IMR-90 (cell line): ENCODE measurements at regions not wholly inside any gene's neighbourhood (a gene's known extent, or its start where the extent isn't known, plus 50 kb on each side); places are given as distances from the start of the nearest gene placed in this dataset.

Experiments used
- ATAC-seq: fragments of 200-7000 bp; cut with Tn5 transposase; 2 replicates; pipeline ENCODE4 v1.9.1; 2020; ENCODE audit warnings: low read depth, mild to moderate bottlenecking, moderate library complexity
- BruUV-seq: library from RNA; stranded (reverse); fragments of 400-500 nt; replicated peaks from 2 replicates; lab custom pipeline; 2021; lab: Mats Ljungman, UMichigan
- CTCF ChIA-PET: fragments of 300-600 bp; formaldehyde crosslinking; extraction: SDS; loops from one replicate; lab custom pipeline; 2021; ENCODE audit warnings: antibody characterized with exemption; lab: Yijun Ruan, JAX
- POLR2A ChIA-PET: fragments of 300-600 bp; sonication (Branson Sonifier 250); formaldehyde crosslinking; loops from one replicate; lab custom pipeline; 2022; ENCODE audit warnings: antibody characterized with exemption; ENCODE audit not compliant: unreplicated experiment; lab: Charles Lee
- DNase-seq: peaks from one replicate; pipeline ENCODE4 v3.0.0; 2013
- H2AFZ ChIP-seq: replicated peaks from 2 replicates; pipeline ENCODE3; 2013; ENCODE audit warnings: low read length, mild to moderate bottlenecking; ENCODE audit not compliant: poor library complexity
- H2AK5ac ChIP-seq: 2 replicates; pipeline ENCODE4 v1.6.1; 2013; ENCODE audit warnings: low read depth, low read length, inconsistent platforms
- H2AK9ac ChIP-seq: replicated peaks from 2 replicates; pipeline ENCODE3; 2013; ENCODE audit warnings: mild to moderate bottlenecking, low read depth, low read length, moderate library complexity; ENCODE audit not compliant: poor library complexity
- H2BK120ac ChIP-seq: 2 replicates; pipeline ENCODE4 v1.6.1; 2013; ENCODE audit warnings: low read depth, low read length, inconsistent platforms
- H2BK15ac ChIP-seq: 3 replicates; pipeline ENCODE4 v1.6.1; 2013; ENCODE audit warnings: low read depth, low read length, inconsistent platforms
- H2BK20ac ChIP-seq: 2 replicates; pipeline ENCODE4 v1.6.1; 2013; ENCODE audit warnings: low read depth, mild to moderate bottlenecking, inconsistent platforms, low read length, moderate library complexity
- H2BK5ac ChIP-seq: 2 replicates; pipeline ENCODE4 v1.6.1; 2013; ENCODE audit warnings: mild to moderate bottlenecking, low read depth, low read length, inconsistent platforms; ENCODE audit not compliant: poor library complexity, severe bottlenecking
- H3K14ac ChIP-seq: replicated peaks from 2 replicates; pipeline ENCODE4 v1.6.1; 2013; ENCODE audit warnings: low read depth, low read length, inconsistent platforms
- H3K18ac ChIP-seq: 2 replicates; pipeline ENCODE4 v1.6.1; 2013; ENCODE audit warnings: low read depth, low read length, control low read depth
- H3K23ac ChIP-seq: 2 replicates; pipeline ENCODE4 v1.6.1; 2013; ENCODE audit warnings: low read depth, low read length, inconsistent platforms
- H3K27ac ChIP-seq: 2 replicates; pipeline ENCODE4 v1.5.1; 2013; ENCODE audit warnings: mild to moderate bottlenecking, control low read depth, low read length; ENCODE audit not compliant: insufficient read depth
- H3K27me3 ChIP-seq: 2 replicates; pipeline ENCODE4 v1.6.1; 2013; ENCODE audit warnings: low read length; ENCODE audit not compliant: control insufficient read depth, insufficient read depth
- H3K36me3 ChIP-seq: 2 replicates; pipeline ENCODE4 v1.6.1; 2013; ENCODE audit warnings: low read length, mixed read lengths; ENCODE audit not compliant: control insufficient read depth, insufficient read depth
- H3K4ac ChIP-seq: 2 replicates; pipeline ENCODE4 v1.6.1; 2013; ENCODE audit warnings: low read depth, low read length, inconsistent platforms
- H3K4me1 ChIP-seq: 2 replicates; pipeline ENCODE4 v1.6.1; 2013; ENCODE audit warnings: low read length, mixed read lengths; ENCODE audit not compliant: control insufficient read depth, insufficient read depth
- H3K4me2 ChIP-seq: 2 replicates; pipeline ENCODE4 v1.6.1; 2013; ENCODE audit warnings: low read depth, mild to moderate bottlenecking, control low read depth, low read length, moderate library complexity
- H3K4me3 ChIP-seq: 2 replicates; pipeline ENCODE4 v1.5.1; 2013; ENCODE audit warnings: low read depth, mild to moderate bottlenecking, control low read depth, low read length, moderate library complexity; ENCODE audit not compliant: insufficient read depth
- H3K56ac ChIP-seq: 2 replicates; pipeline ENCODE4 v1.6.1; 2013; ENCODE audit warnings: low read length, inconsistent platforms; ENCODE audit not compliant: insufficient read depth; ENCODE audit errors: extremely low read depth
- H3K79me1 ChIP-seq, 2 experiments: 2 replicates each; pipeline ENCODE4 v1.6.1; 2013; ENCODE audit warnings: low read length in 2 of 2, inconsistent platforms in 1 of 2, low read depth in 1 of 2
- H3K9ac ChIP-seq: 2 replicates; pipeline ENCODE4 v1.6.1; 2013; ENCODE audit warnings: low read depth, low read length, control low read depth
- H3K9me1 ChIP-seq: 2 replicates; pipeline ENCODE4 v1.6.1; 2013; ENCODE audit warnings: low read length, inconsistent platforms; ENCODE audit not compliant: insufficient read depth
- H3K9me3 ChIP-seq: 2 replicates; pipeline ENCODE4 v1.6.1; 2013; ENCODE audit warnings: low read length; ENCODE audit not compliant: control insufficient read depth, insufficient read depth
- H4K20me1 ChIP-seq: 2 replicates; pipeline ENCODE4 v1.6.1; 2013; ENCODE audit warnings: low read length, inconsistent platforms; ENCODE audit not compliant: insufficient read depth
- H4K5ac ChIP-seq: 2 replicates; pipeline ENCODE4 v1.6.1; 2013; ENCODE audit warnings: mild to moderate bottlenecking, low read depth, low read length, control low read depth
- H4K8ac ChIP-seq, 2 experiments: 2 replicates each; pipeline ENCODE4 v1.6.1; 2013; ENCODE audit warnings: low read depth in 2 of 2, low read length in 2 of 2, control low read depth in 1 of 2, inconsistent platforms in 1 of 2
- H4K91ac ChIP-seq: 2 replicates; pipeline ENCODE4 v1.6.1; 2013; ENCODE audit warnings: low read depth, low read length, inconsistent platforms; ENCODE audit not compliant: insufficient read depth
- CEBPB ChIP-seq: IDR thresholded peaks from 2 replicates; pipeline ENCODE4 v1.6.1; 2012; ENCODE audit warnings: low read depth, low read length, improper control_type of control experiment
- CHD1 ChIP-seq: IDR thresholded peaks from 2 replicates; pipeline ENCODE4 v1.6.1; 2012; ENCODE audit warnings: low read depth, low read length, improper control_type of control experiment
- FOS ChIP-seq: fragments of 150-350 bp; IDR thresholded peaks from 2 replicates; pipeline ENCODE4 v1.6.1; 2016; ENCODE audit warnings: low read depth, low read length
- MAFK ChIP-seq: IDR thresholded peaks from 2 replicates; pipeline ENCODE4 v1.6.1; 2012; ENCODE audit warnings: low read depth, low read length, improper control_type of control experiment
- MAZ ChIP-seq: IDR thresholded peaks from 2 replicates; pipeline ENCODE4 v1.6.1; 2012; ENCODE audit warnings: low read depth, mild to moderate bottlenecking, low read length, improper control_type of control experiment, moderate library complexity, borderline replicate concordance
- MXI1 ChIP-seq: IDR thresholded peaks from 2 replicates; pipeline ENCODE4 v1.6.1; 2012; ENCODE audit warnings: low read depth, mild to moderate bottlenecking, low read length, moderate library complexity, borderline replicate concordance
- POLR2A ChIP-seq: IDR thresholded peaks from 2 replicates; pipeline ENCODE4 v1.6.1; 2012; ENCODE audit warnings: mild to moderate bottlenecking, low read depth, low read length
- RCOR1 ChIP-seq: IDR thresholded peaks from 2 replicates; pipeline ENCODE4 v1.6.1; 2012; ENCODE audit warnings: mild to moderate bottlenecking, low read length, improper control_type of control experiment; ENCODE audit not compliant: insufficient replicate concordance
- WGBS, 2 experiments: methylation state at CpG; one replicate each; pipeline versions ENCODE4 v1.1.5 to v1.1.7; 2013; ENCODE audit warnings: missing lambda C conversion rate in 2 of 2; ENCODE audit not compliant: insufficient read length in 1 of 2; ENCODE audit errors: extremely low coverage in 2 of 2; 5-methylcytosine and 5-hydroxymethylcytosine counted together
- dilution Hi-C: fragments of 300-500 bp; cut with HindIII; formaldehyde crosslinking; loops from one replicate; pipeline ENCODE4 v1.14.3; 2018; ENCODE audit warnings: low sequenced_read_pairs; ENCODE audit not compliant: unreplicated experiment
- in situ Hi-C: fragments of 300-500 bp; cut with MboI; formaldehyde crosslinking; loops from 3 replicates; pipeline ENCODE4 v1.14.3; 2019; ENCODE audit warnings: low sequenced_read_pairs, inconsistent platforms, mixed read lengths
- intact Hi-C: fragments of 100-400 bp; cut with micrococcal nuclease; formaldehyde crosslinking; loops from 2 replicates; pipeline ENCODE4 v1.10.0; 2022

DNA sequence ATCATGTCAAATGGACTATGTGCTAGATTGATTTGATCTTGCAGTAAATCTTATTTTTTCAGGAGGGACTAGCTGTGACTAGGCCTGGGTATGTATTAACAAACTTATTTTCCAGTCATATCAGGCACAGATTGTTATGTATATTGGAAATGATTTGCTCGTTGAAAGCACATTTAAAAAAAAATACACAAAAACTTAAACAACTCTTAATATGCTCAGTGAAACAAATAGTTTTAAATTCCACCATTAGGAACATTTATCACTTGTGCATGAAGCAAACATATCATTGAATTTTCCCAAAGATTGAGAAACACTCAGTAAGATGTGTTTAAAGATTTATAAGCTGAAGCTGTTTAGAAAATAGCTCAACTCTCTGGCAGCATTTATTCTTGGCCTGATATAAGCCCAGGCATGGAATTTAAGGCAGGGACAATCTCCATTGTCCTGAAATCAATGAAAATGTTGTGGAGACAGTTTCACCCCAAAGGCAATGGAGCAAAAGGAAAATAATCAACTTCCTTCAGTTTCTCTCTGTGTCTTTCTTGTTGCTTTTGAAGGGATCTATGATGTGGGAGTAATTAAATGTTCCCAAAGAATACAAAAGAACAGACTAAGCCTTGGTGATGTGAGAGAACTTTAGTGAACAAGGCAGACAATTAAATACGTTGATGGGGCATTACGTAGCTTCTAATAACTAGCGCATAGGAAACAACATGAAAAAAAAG is 250.3 kb downstream of the GPR37 start:
- no peak overlapping the region for H3K14ac ChIP-seq
- WGBS, 2 experiments: no CpG with 5 or more reads among the region's 4 CpGs
- no peak overlapping the region for H3K27ac ChIP-seq
- no peaks in the 10 kb centered on the region for H3K9me3 ChIP-seq
- TF ChIP-seq FOS (no peak), MAFK (no peak), MAZ (no peak), RCOR1 (no peak), CEBPB (no peak), MXI1 (no peak), POLR2A (no peak), CHD1 (no peak)
- no peak overlapping the region for H3K56ac ChIP-seq
- no peaks in the 10 kb centered on the region for H3K36me3 ChIP-seq
- H3K9me1 ChIP-seq: 0 out of 2 replicates have a peak, but pooled peaks cover 2% of the 10 kb centered on the region
- H3K23ac ChIP-seq: no peak overlapping the region
- no peak overlapping the region for H4K8ac ChIP-seq
- ChIA-PET POLR2A (no interaction called here), CTCF (interaction anchor here (0.9 kb wide), 1 partner anchor 30 kb away, joined by 4 read pairs; no protein-coding TSS in a partner anchor)
- no peak overlapping the region for H2AFZ ChIP-seq
- no peak overlapping the region for H3K4me2 ChIP-seq
- H2BK5ac ChIP-seq: no peak overlapping the region
- no TSS peak for BruUV-seq
- no peak overlapping the region for H2AK5ac ChIP-seq
- H3K18ac ChIP-seq: no peak overlapping the region
- 0 out of 2 replicates have a peak overlapping the region, but pooled peaks have one; percentile 31 for H4K5ac ChIP-seq
- no peak overlapping the region for H3K9ac ChIP-seq
- H4K20me1 ChIP-seq: no peaks in the 10 kb centered on the region
- no peak overlapping the region for H3K4me3 ChIP-seq
- in situ Hi-C loops (no loop called here), intact Hi-C loops (no loop called here), dilution Hi-C loops (no loop called here)
- H2BK20ac ChIP-seq: no peak overlapping the region
- no peak overlapping the region for H3K4ac ChIP-seq
- H2BK15ac ChIP-seq: no peak overlapping the region
- no peak overlapping the region for H2AK9ac ChIP-seq
- H3K27me3 ChIP-seq: no peaks in the 10 kb centered on the region
- H4K91ac ChIP-seq: no peak overlapping the region
- ATAC-seq (0 out of 2 replicates have a peak, but pooled peaks have one; percentile 29), DNase-seq (no peak)
- H2BK120ac ChIP-seq: no peak overlapping the region
- 0 out of 2 replicates have a peak, but pooled peaks cover 1% of the 10 kb centered on the region for H3K4me1 ChIP-seq
- H3K79me1 ChIP-seq: no peaks in the 10 kb centered on the region
